ENCODE measurements at regions not wholly inside any gene's neighbourhood (a gene's known extent, or its start where the extent isn't known, plus 50 kb on each side); places are given as distances from the start of the nearest gene placed in this dataset.

DNA sequence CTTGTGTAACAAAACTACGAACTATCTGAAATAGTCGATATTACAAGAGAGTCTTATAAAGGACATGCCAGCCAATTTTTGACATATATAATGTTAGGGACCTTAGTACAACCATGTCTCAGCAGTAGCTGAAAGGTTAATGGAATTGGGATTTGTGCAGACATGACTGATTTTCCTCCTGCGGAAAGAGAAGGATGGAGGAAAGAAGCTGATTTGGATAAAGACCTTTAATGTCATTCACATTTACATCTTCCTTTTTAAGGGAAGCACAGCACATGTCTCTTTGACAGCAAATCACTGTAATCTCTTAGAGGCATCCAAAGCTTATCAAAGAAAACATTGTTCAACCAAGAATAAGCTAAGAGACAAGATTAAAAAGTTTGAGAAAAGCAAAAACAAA lies 1976.2 kb upstream of the IGFBP7 start:
- TF ChIP-seq EZH2 (IDR thresholded peaks at IDR 0.05; ENCODE audit: borderline replicate concordance, low read depth, low read length, poor library complexity, severe bottlenecking): no peak
- TF ChIP-seq, protein P1, sequence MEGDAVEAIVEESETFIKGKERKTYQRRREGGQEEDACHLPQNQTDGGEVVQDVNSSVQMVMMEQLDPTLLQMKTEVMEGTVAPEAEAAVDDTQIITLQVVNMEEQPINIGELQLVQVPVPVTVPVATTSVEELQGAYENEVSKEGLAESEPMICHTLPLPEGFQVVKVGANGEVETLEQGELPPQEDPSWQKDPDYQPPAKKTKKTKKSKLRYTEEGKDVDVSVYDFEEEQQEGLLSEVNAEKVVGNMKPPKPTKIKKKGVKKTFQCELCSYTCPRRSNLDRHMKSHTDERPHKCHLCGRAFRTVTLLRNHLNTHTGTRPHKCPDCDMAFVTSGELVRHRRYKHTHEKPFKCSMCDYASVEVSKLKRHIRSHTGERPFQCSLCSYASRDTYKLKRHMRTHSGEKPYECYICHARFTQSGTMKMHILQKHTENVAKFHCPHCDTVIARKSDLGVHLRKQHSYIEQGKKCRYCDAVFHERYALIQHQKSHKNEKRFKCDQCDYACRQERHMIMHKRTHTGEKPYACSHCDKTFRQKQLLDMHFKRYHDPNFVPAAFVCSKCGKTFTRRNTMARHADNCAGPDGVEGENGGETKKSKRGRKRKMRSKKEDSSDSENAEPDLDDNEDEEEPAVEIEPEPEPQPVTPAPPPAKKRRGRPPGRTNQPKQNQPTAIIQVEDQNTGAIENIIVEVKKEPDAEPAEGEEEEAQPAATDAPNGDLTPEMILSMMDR (conservative IDR thresholded peaks at IDR 0.05; ENCODE audit: low read depth, low read length): no peak
